AG09319 (cell line): ENCODE measurements at regions not wholly inside any gene's neighbourhood (a gene's known extent, or its start where the extent isn't known, plus 50 kb on each side); places are given as distances from the start of the nearest gene placed in this dataset.

Source experiments
- DNase-seq: peaks from one replicate; pipeline ENCODE4 v3.0.0-alpha.2; 2010; ENCODE audit warnings: low read depth; ENCODE audit errors: extremely low read depth
- CTCF ChIP-seq: IDR thresholded peaks from 2 replicates; pipeline ENCODE4 v1.5.1; 2011; ENCODE audit warnings: low read depth, mild to moderate bottlenecking, inconsistent platforms, low read length, moderate library complexity

- no peak for DNase-seq
- no peak for TF ChIP-seq CTCF
Measured at GRCh38 chr13:70430256-70430655, 322.0 kb upstream of the KLHL1 start.

GRCh38 chr13:70424928-70425327 lies 316.7 kb upstream of the KLHL1 start:
- TF ChIP-seq CTCF = no peak
- DNase-seq = no peak

- no peak for TF ChIP-seq CTCF
- no peak for DNase-seq
Measured at GRCh38 chr13:70424428-70424827, 316.2 kb upstream of the KLHL1 start.

GRCh38 chr13:70415136-70415535 lies 306.9 kb upstream of the KLHL1 start:
- no peak for TF ChIP-seq CTCF
- no peak for DNase-seq

- DNase-seq = no peak
- no peak for TF ChIP-seq CTCF
Measured at GRCh38 chr13:70408865-70409264, 300.6 kb upstream of the KLHL1 start.

- TF ChIP-seq CTCF = no peak
- DNase-seq = no peak
Measured at GRCh38 chr13:70407486-70407885, 299.2 kb upstream of the KLHL1 start.

- TF ChIP-seq CTCF = no peak
- DNase-seq = no peak
Measured at GRCh38 chr13:70405266-70405665, 297.0 kb upstream of the KLHL1 start.
